KOPT-K1 (cell line): ENCODE measurements at regions not wholly inside any gene's neighbourhood (a gene's known extent, or its start where the extent isn't known, plus 50 kb on each side); places are given as distances from the start of the nearest gene placed in this dataset.

ENCODE experiments used
- H3K27ac ChIP-seq: fragments of 200-600 bp; sonication (generic); 2 replicates; pipeline ENCODE4 v1.5.1; 2016; ENCODE audit warnings: antibody characterized with exemption, mild to moderate bottlenecking, low read depth, low read length; ENCODE audit not compliant: poor library complexity, severe bottlenecking
- H3K36me3 ChIP-seq: fragments of 200-600 bp; sonication (generic); 2 replicates; pipeline ENCODE4 v1.5.1; 2017; ENCODE audit warnings: antibody characterized with exemption, mild to moderate bottlenecking, low read length, moderate library complexity; ENCODE audit not compliant: insufficient read depth
- H3K9me3 ChIP-seq: fragments of 200-600 bp; sonication (generic); 2 replicates; pipeline ENCODE4 v1.5.1; 2017; ENCODE audit warnings: antibody characterized with exemption, low read length, mild to moderate bottlenecking; ENCODE audit not compliant: insufficient read depth, poor library complexity, severe bottlenecking

- Histone ChIP-seq H3K36me3 (no peaks in the 10 kb centered on the region), H3K9me3 (peaks cover 7% of the 10 kb centered on the region), H3K27ac (no peak overlapping the region)
These were observed 297.7 kb downstream of the CDC5L start for GRCh38 chr6:44685213-44685612.

- Histone ChIP-seq H3K9me3 (no peaks in the 10 kb centered on the region), H3K27ac (no peak overlapping the region), H3K36me3 (no peaks in the 10 kb centered on the region)
These were observed 308.6 kb downstream of the CDC5L start for GRCh38 chr6:44696099-44696498.

- Histone ChIP-seq H3K36me3 (no peaks in the 10 kb centered on the region), H3K9me3 (no peaks in the 10 kb centered on the region), H3K27ac (no peak overlapping the region)
These were observed 309.2 kb downstream of the CDC5L start for GRCh38 chr6:44696686-44697085.

GRCh38 chr6:44697327-44697726, 309.8 kb downstream of the CDC5L start:
- Histone ChIP-seq H3K36me3 (no peaks in the 10 kb centered on the region), H3K9me3 (no peaks in the 10 kb centered on the region), H3K27ac (no peak overlapping the region)

- Histone ChIP-seq H3K36me3 (no peaks in the 10 kb centered on the region), H3K9me3 (no peaks in the 10 kb centered on the region), H3K27ac (no peak overlapping the region)
These were observed 311.1 kb downstream of the CDC5L start for GRCh38 chr6:44698602-44699001.

- Histone ChIP-seq H3K36me3 (no peaks in the 10 kb centered on the region), H3K9me3 (no peaks in the 10 kb centered on the region), H3K27ac (no peak overlapping the region)
These were observed 311.6 kb downstream of the CDC5L start for GRCh38 chr6:44699082-44699481.

GRCh38 chr6:44699851-44700250, 312.3 kb downstream of the CDC5L start:
- H3K27ac ChIP-seq = no peak overlapping the region
- H3K36me3 ChIP-seq = no peaks in the 10 kb centered on the region
- no peaks in the 10 kb centered on the region for H3K9me3 ChIP-seq

- H3K9me3 ChIP-seq = no peaks in the 10 kb centered on the region
- no peaks in the 10 kb centered on the region for H3K36me3 ChIP-seq
- no peak overlapping the region for H3K27ac ChIP-seq
These were observed 312.9 kb downstream of the CDC5L start for GRCh38 chr6:44700422-44700821.

GRCh38 chr6:44701038-44701636, 313.6 kb downstream of the CDC5L start:
- no peak overlapping the region for H3K27ac ChIP-seq
- no peaks in the 10 kb centered on the region for H3K9me3 ChIP-seq
- no peaks in the 10 kb centered on the region for H3K36me3 ChIP-seq

- H3K36me3 ChIP-seq = no peaks in the 10 kb centered on the region
- no peak overlapping the region for H3K27ac ChIP-seq
- no peaks in the 10 kb centered on the region for H3K9me3 ChIP-seq
These were observed 314.2 kb downstream of the CDC5L start for GRCh38 chr6:44701637-44702101.

- Histone ChIP-seq H3K27ac (no peak overlapping the region), H3K9me3 (no peaks in the 10 kb centered on the region), H3K36me3 (no peaks in the 10 kb centered on the region)
These were observed 314.8 kb downstream of the CDC5L start for GRCh38 chr6:44702292-44702691.

- H3K9me3 ChIP-seq = no peaks in the 10 kb centered on the region
- no peak overlapping the region for H3K27ac ChIP-seq
- H3K36me3 ChIP-seq = no peaks in the 10 kb centered on the region
These were observed 317.0 kb downstream of the CDC5L start for GRCh38 chr6:44704240-44705150.

GRCh38 chr6:44705596-44705995, 318.1 kb downstream of the CDC5L start:
- H3K9me3 ChIP-seq = no peaks in the 10 kb centered on the region
- no peak overlapping the region for H3K27ac ChIP-seq
- H3K36me3 ChIP-seq = no peaks in the 10 kb centered on the region

GRCh38 chr6:44706011-44706410, 318.5 kb downstream of the CDC5L start:
- H3K9me3 ChIP-seq = no peaks in the 10 kb centered on the region
- no peaks in the 10 kb centered on the region for H3K36me3 ChIP-seq
- no peak overlapping the region for H3K27ac ChIP-seq

GRCh38 chr6:44708208-44708607, 320.7 kb downstream of the CDC5L start:
- H3K36me3 ChIP-seq = no peaks in the 10 kb centered on the region
- no peak overlapping the region for H3K27ac ChIP-seq
- no peaks in the 10 kb centered on the region for H3K9me3 ChIP-seq
